Hepatocyte (in vitro differentiated cells): ENCODE measurements at regions not wholly inside any gene's neighbourhood (a gene's known extent, or its start where the extent isn't known, plus 50 kb on each side); places are given as distances from the start of the nearest gene placed in this dataset.

Source experiments
- EZH2 ChIP-seq: fragments of 200-600 bp; sonication (generic); IDR thresholded peaks from 2 replicates; pipeline ENCODE4 v1.6.1; 2016; ENCODE audit warnings: antibody characterized with exemption, mild to moderate bottlenecking, borderline replicate concordance
- EZH2phosphoT487 ChIP-seq: fragments of 200-600 bp; sonication (generic); IDR thresholded peaks from one replicate; pipeline ENCODE4 v1.6.1; 2018; ENCODE audit warnings: antibody characterized with exemption, mild to moderate bottlenecking, low read depth, moderate library complexity; ENCODE audit not compliant: unreplicated experiment, severe bottlenecking
- TF ChIP-seq, protein P1 (sequence below): fragments of 200-600 bp; sonication (generic); IDR thresholded peaks from 2 replicates; pipeline ENCODE4 v1.5.1; 2016; ENCODE audit warnings: antibody characterized with exemption, mild to moderate bottlenecking; ENCODE audit not compliant: poor library complexity

DNA sequence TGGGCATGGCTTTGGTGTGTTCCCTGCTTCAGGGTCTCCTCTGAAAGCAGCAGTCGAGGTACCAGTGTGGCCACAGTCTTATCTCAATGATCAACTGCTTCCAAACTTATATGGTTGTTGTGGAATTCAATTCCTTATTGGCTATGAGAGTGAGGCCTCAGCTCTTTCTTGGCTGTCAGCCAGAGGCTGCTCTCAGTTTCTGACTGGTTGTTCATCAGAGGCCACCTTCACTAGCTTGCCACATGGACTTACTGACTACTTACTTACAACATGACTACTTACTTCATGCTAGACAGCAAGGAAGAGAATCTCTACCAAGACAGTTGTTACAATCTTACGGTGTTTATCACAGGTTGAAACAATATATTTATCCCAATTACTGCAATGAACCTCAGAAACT is 789.2 kb downstream of the DIPK2A start:
- TF ChIP-seq, protein P1, sequence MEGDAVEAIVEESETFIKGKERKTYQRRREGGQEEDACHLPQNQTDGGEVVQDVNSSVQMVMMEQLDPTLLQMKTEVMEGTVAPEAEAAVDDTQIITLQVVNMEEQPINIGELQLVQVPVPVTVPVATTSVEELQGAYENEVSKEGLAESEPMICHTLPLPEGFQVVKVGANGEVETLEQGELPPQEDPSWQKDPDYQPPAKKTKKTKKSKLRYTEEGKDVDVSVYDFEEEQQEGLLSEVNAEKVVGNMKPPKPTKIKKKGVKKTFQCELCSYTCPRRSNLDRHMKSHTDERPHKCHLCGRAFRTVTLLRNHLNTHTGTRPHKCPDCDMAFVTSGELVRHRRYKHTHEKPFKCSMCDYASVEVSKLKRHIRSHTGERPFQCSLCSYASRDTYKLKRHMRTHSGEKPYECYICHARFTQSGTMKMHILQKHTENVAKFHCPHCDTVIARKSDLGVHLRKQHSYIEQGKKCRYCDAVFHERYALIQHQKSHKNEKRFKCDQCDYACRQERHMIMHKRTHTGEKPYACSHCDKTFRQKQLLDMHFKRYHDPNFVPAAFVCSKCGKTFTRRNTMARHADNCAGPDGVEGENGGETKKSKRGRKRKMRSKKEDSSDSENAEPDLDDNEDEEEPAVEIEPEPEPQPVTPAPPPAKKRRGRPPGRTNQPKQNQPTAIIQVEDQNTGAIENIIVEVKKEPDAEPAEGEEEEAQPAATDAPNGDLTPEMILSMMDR, result no peak
- TF ChIP-seq EZH2, result no peak
- no peak for TF ChIP-seq EZH2phosphoT487
